ENCODE measurements at regions not wholly inside any gene's neighbourhood (a gene's known extent, or its start where the extent isn't known, plus 50 kb on each side); places are given as distances from the start of the nearest gene placed in this dataset.

DNA sequence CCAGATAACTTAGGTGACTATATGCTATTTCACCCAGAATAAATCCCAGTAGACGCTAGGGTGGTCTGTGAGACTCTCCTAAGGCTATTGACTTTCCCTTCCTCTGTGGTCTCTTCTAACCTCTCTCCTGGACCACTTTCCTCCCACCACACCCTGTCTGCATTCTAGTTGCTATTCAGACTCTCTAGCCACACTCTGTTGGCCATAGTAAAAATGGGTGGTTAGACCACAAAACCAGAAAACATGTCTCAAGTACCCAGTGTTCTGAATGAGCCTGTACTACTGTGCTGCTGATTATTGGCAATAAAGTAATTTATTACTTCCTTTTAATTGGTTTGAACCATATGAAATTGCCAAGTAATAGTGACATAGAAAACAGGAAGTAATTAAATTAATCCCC lies 240.8 kb downstream of the KIF20B start:
- TF ChIP-seq, protein P1, sequence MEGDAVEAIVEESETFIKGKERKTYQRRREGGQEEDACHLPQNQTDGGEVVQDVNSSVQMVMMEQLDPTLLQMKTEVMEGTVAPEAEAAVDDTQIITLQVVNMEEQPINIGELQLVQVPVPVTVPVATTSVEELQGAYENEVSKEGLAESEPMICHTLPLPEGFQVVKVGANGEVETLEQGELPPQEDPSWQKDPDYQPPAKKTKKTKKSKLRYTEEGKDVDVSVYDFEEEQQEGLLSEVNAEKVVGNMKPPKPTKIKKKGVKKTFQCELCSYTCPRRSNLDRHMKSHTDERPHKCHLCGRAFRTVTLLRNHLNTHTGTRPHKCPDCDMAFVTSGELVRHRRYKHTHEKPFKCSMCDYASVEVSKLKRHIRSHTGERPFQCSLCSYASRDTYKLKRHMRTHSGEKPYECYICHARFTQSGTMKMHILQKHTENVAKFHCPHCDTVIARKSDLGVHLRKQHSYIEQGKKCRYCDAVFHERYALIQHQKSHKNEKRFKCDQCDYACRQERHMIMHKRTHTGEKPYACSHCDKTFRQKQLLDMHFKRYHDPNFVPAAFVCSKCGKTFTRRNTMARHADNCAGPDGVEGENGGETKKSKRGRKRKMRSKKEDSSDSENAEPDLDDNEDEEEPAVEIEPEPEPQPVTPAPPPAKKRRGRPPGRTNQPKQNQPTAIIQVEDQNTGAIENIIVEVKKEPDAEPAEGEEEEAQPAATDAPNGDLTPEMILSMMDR (conservative IDR thresholded peaks at IDR 0.05 in 1 of 2, IDR thresholded peaks at IDR 0.05 in 1 of 2; ENCODE audit: low read depth in 1 of 2, low read length in 2 of 2): no peak
- no peak for TF ChIP-seq EZH2 (IDR thresholded peaks at IDR 0.05; ENCODE audit: low read length, missing control alignments)

All from fibroblast of lung (primary cell).